ENCODE measurements at regions not wholly inside any gene's neighbourhood (a gene's known extent, or its start where the extent isn't known, plus 50 kb on each side); places are given as distances from the start of the nearest gene placed in this dataset.

GRCh38 chr9:31783491-31783890 lies 601.0 kb upstream of the ACO1 start:
- Histone ChIP-seq H3K36me3 (ENCODE audit: control insufficient read depth, insufficient read depth, low read length) (no peaks in the 10 kb centered on the region), H3K4me1 (ENCODE audit: control insufficient read depth, insufficient read depth, low read length) (no peaks in the 10 kb centered on the region), H3K4me3 (ENCODE audit: low read depth in 2 of 2, low read length in 2 of 2) (no peak overlapping the region), H3K27me3 (ENCODE audit: control insufficient read depth, insufficient read depth, low read length) (no peaks in the 10 kb centered on the region), H3K9me3 (ENCODE audit: control insufficient read depth, insufficient read depth, low read depth, low read length) (0 out of 2 replicates have a peak, but pooled peaks cover 4% of the 10 kb centered on the region), H3K27ac (ENCODE audit: low read length) (no peak overlapping the region)
- in situ Hi-C loops (cut with HindIII; ENCODE audit: low pct_unique_long_range_greater_than_20kb, low sequenced_read_pairs) (no loop called here), intact Hi-C loops (cut with micrococcal nuclease; ENCODE audit: unreplicated experiment) (no loop called here)
- ATAC-seq = no peak
- no TSS peak for BruUV-seq (replicated peaks)
- no peak for DNase-seq (ENCODE audit: low read depth, low spot score)
- ChIA-PET CTCF (no interaction called here), POLR2A (no interaction called here)
- TF ChIP-seq TCF7L2 (IDR thresholded peaks at IDR 0.05; ENCODE audit: low read depth, low read length) = no peak
- TF ChIP-seq REST (IDR thresholded peaks at IDR 0.05; ENCODE audit: insufficient read depth in 1 of 2, low read depth in 2 of 2, low read length in 1 of 2) = no peak
- TF ChIP-seq POLR2AphosphoS5 (IDR thresholded peaks at IDR 0.05; ENCODE audit: low read depth, low read length) = no peak
- no peak for TF ChIP-seq CTCF (IDR thresholded peaks at IDR 0.05)
- no peak for TF ChIP-seq SIN3A (IDR thresholded peaks at IDR 0.05; ENCODE audit: borderline replicate concordance, insufficient read depth, low read depth, low read length)

GRCh38 chr9:31790720-31791119 lies 593.7 kb upstream of the ACO1 start:
- Histone ChIP-seq H3K27me3 (ENCODE audit: control insufficient read depth, insufficient read depth, low read length) (no peaks in the 10 kb centered on the region), H3K9me3 (ENCODE audit: control insufficient read depth, insufficient read depth, low read depth, low read length) (no peaks in the 10 kb centered on the region), H3K4me1 (ENCODE audit: control insufficient read depth, insufficient read depth, low read length) (no peaks in the 10 kb centered on the region), H3K4me3 (ENCODE audit: low read depth in 2 of 2, low read length in 2 of 2) (no peak overlapping the region), H3K36me3 (ENCODE audit: control insufficient read depth, insufficient read depth, low read length) (no peaks in the 10 kb centered on the region), H3K27ac (ENCODE audit: low read length) (no peak overlapping the region)
- intact Hi-C loops (cut with micrococcal nuclease; ENCODE audit: unreplicated experiment) = no loop called here
- POLR2A ChIA-PET = no interaction called here
- TF ChIP-seq SIN3A (IDR thresholded peaks at IDR 0.05; ENCODE audit: borderline replicate concordance, insufficient read depth, low read depth, low read length) (no peak), REST (IDR thresholded peaks at IDR 0.05; ENCODE audit: insufficient read depth in 1 of 2, low read depth in 2 of 2, low read length in 1 of 2) (no peak), CTCF (IDR thresholded peaks at IDR 0.05) (no peak), TCF7L2 (IDR thresholded peaks at IDR 0.05; ENCODE audit: low read depth, low read length) (no peak), POLR2AphosphoS5 (IDR thresholded peaks at IDR 0.05; ENCODE audit: low read depth, low read length) (no peak)
- CTCF ChIA-PET = no interaction called here
- BruUV-seq (replicated peaks) = no TSS peak
- DNase-seq (ENCODE audit: low read depth, low spot score) (no peak), ATAC-seq (no peak)
- in situ Hi-C loops (cut with HindIII; ENCODE audit: low pct_unique_long_range_greater_than_20kb, low sequenced_read_pairs) = no loop called here
